ENCODE measurements at regions not wholly inside any gene's neighbourhood (a gene's known extent, or its start where the extent isn't known, plus 50 kb on each side); places are given as distances from the start of the nearest gene placed in this dataset.

DNA sequence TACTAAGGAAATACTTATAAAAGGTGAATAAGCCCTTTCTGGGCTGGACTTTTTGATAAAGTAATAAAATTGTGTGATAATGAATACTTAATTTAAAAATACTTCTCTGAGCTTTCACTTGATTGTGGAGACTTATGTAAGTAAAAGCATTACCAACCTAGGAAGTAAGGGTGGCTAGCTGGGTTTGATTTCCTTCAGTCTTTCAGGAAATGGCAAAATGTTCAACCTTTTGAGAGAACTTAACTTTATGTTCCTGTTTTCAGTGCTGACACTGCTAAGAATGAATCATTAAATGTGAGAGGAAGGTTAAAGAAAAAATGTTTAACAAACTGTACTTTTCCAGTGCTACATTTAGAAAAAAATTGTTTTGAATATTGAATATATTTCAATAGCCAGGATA, 900.3 kb downstream of the METTL15 start:
- TF ChIP-seq, protein P1, sequence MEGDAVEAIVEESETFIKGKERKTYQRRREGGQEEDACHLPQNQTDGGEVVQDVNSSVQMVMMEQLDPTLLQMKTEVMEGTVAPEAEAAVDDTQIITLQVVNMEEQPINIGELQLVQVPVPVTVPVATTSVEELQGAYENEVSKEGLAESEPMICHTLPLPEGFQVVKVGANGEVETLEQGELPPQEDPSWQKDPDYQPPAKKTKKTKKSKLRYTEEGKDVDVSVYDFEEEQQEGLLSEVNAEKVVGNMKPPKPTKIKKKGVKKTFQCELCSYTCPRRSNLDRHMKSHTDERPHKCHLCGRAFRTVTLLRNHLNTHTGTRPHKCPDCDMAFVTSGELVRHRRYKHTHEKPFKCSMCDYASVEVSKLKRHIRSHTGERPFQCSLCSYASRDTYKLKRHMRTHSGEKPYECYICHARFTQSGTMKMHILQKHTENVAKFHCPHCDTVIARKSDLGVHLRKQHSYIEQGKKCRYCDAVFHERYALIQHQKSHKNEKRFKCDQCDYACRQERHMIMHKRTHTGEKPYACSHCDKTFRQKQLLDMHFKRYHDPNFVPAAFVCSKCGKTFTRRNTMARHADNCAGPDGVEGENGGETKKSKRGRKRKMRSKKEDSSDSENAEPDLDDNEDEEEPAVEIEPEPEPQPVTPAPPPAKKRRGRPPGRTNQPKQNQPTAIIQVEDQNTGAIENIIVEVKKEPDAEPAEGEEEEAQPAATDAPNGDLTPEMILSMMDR (conservative IDR thresholded peaks at IDR 0.05; ENCODE audit: low read length): no peak
- TF ChIP-seq EZH2phosphoT487 (IDR thresholded peaks at IDR 0.05; ENCODE audit: borderline replicate concordance): no peak

Measured in Loucy (cell line).